Lower leg skin (tissue), 4 donors: ENCODE measurements at regions not wholly inside any gene's neighbourhood (a gene's known extent, or its start where the extent isn't known, plus 50 kb on each side); places are given as distances from the start of the nearest gene placed in this dataset.

Source experiments
- DNase-seq, 2 donors: peaks; one replicate each; pipeline ENCODE4 v3.0.0-alpha.2; 2019; ENCODE audit warnings: low spot score in 2 of 2
- H3K4me3 ChIP-seq: fragments of 200-600 bp; sonication (generic); 2 replicates; pipeline ENCODE4 v1.5.1; 2017; ENCODE audit warnings: mild to moderate bottlenecking, low read depth; ENCODE audit not compliant: poor library complexity, severe bottlenecking
- CTCF ChIP-seq, 3 donors: fragments of 450-650 bp; IDR thresholded peaks; one replicate each; pipeline ENCODE4 v1.5.1; 2016; ENCODE audit warnings: antibody characterized with exemption in 3 of 3, mild to moderate bottlenecking in 3 of 3, moderate library complexity in 2 of 3
- POLR2A ChIP-seq, 2 donors: fragments of 450-650 bp; IDR thresholded peaks; one replicate each; pipeline ENCODE4 v1.6.1; 2016 to 2017; ENCODE audit warnings: antibody characterized with exemption in 2 of 2, mild to moderate bottlenecking in 1 of 2, moderate library complexity in 1 of 2
- WGBS, 2 donors: methylation state at CpG; one replicate each; pipeline ENCODE4 v1.1.5; 2018; 5-methylcytosine and 5-hydroxymethylcytosine counted together
- intact Hi-C: fragments of 100-400 bp; cut with DNase I; formaldehyde crosslinking; loops from one replicate; pipeline ENCODE4 v1.15.0; 2023; ENCODE audit warnings: low total_unique reads

GRCh38 chr2:106041150-106041549 is 153.0 kb downstream of the UXS1 start:
- no peak overlapping the region for H3K4me3 ChIP-seq
- WGBS, 2 donors, result 89 to 95% methylated on average over 2 of the region's 2 CpGs
- intact Hi-C loops, result no loop called here
- no peak for DNase-seq
- TF ChIP-seq CTCF (IDR thresholded peaks at IDR 0.05) (no peak), POLR2A (IDR thresholded peaks at IDR 0.05) (no peak)

- 77 to 88% methylated on average over 4 of the region's 4 CpGs for WGBS, 2 donors
- intact Hi-C loops, result no loop called here
- TF ChIP-seq CTCF (IDR thresholded peaks at IDR 0.05), result no peak
- no peak for TF ChIP-seq POLR2A (IDR thresholded peaks at IDR 0.05)
- DNase-seq, result no peak
- H3K4me3 ChIP-seq, result no peak overlapping the region
Observed at GRCh38 chr2:106039634-106040315, 154.3 kb downstream of the UXS1 start.

- TF ChIP-seq CTCF (IDR thresholded peaks at IDR 0.05) (no peak), POLR2A (IDR thresholded peaks at IDR 0.05) (no peak)
- intact Hi-C loops, result no loop called here
Observed at GRCh38 chr2:106038601-106039375, 155.3 kb downstream of the UXS1 start.

GRCh38 chr2:106037932-106038331 is 156.2 kb downstream of the UXS1 start:
- WGBS, 2 donors, result 83 to 88% methylated on average over 6 of the region's 6 CpGs

More at GRCh38 chr2:106038601-106039375, 155.3 kb downstream of the UXS1 start:
- DNase-seq, result no peak
- H3K4me3 ChIP-seq, result no peak overlapping the region
- WGBS, 2 donors, result 47 to 52% methylated on average over 12 of the region's 12 CpGs

GRCh38 chr2:106037262-106037661 is 156.8 kb downstream of the UXS1 start:
- H3K4me3 ChIP-seq, result no peak overlapping the region
- TF ChIP-seq POLR2A (IDR thresholded peaks at IDR 0.05), result no peak
- no peak for TF ChIP-seq CTCF (IDR thresholded peaks at IDR 0.05)
- 89 to 100% methylated on average over 1 of the region's 1 CpG for WGBS, 2 donors
- intact Hi-C loops, result no loop called here
- no peak for DNase-seq

More at GRCh38 chr2:106037932-106038331, 156.2 kb downstream of the UXS1 start:
- intact Hi-C loops, result no loop called here
- no peak for DNase-seq
- TF ChIP-seq CTCF (IDR thresholded peaks at IDR 0.05), result no peak
- TF ChIP-seq POLR2A (IDR thresholded peaks at IDR 0.05), result no peak
- H3K4me3 ChIP-seq, result no peak overlapping the region
